Right lobe of liver (tissue), 6 donors: ENCODE measurements at regions not wholly inside any gene's neighbourhood (a gene's known extent, or its start where the extent isn't known, plus 50 kb on each side); places are given as distances from the start of the nearest gene placed in this dataset.

ENCODE experiments used
- ATAC-seq, 4 donors: fragments of 200-7000 bp; cut with Tn5 transposase; one replicate each; pipeline ENCODE4 v1.9.1; 2020; ENCODE audit warnings: mild to moderate bottlenecking in 4 of 4, moderate library complexity in 4 of 4
- DNase-seq, 3 donors: peaks; one replicate each; pipeline ENCODE4 v3.0.0-alpha.2; 2020
- H3K27ac ChIP-seq, 3 donors: fragments of 200-600 bp; one replicate each; pipeline ENCODE4 v1.8.0; 2022
- H3K27me3 ChIP-seq, 2 donors: fragments of 200-600 bp; one replicate each; pipeline ENCODE4 v1.8.0; 2022
- H3K36me3 ChIP-seq, 4 donors: fragments of 200-600 bp; sonication (generic) in 1 of 4; one replicate each; pipeline versions ENCODE4 v1.5.1 to v1.8.0; 2017 to 2022; ENCODE audit warnings: control low read depth in 1 of 4
- H3K4me1 ChIP-seq, 4 donors: fragments of 200-600 bp; sonication (generic) in 1 of 4; one replicate each; pipeline versions ENCODE4 v1.5.1 to v1.8.0; 2017 to 2022; ENCODE audit warnings: control low read depth in 1 of 4
- H3K4me3 ChIP-seq, 3 donors: fragments of 200-600 bp; one replicate each; pipeline ENCODE4 v1.8.0; 2022
- H3K9me3 ChIP-seq, 4 donors: fragments of 200-600 bp; sonication (generic) in 1 of 4; one replicate each; pipeline versions ENCODE4 v1.5.1 to v1.8.0; 2017 to 2022; ENCODE audit warnings: control low read depth in 1 of 4
- POLR2A ChIP-seq: fragments of 450-650 bp; IDR thresholded peaks from one replicate; pipeline ENCODE4 v1.6.1; 2017; ENCODE audit warnings: antibody characterized with exemption, mild to moderate bottlenecking
- WGBS: methylation state at CpG from one replicate; pipeline ENCODE4 v1.1.6; 2018; ENCODE audit warnings: low coverage, low lambda C conversion rate; ENCODE audit not compliant: insufficient coverage; ENCODE audit errors: missing lambda C conversion rate; 5-methylcytosine and 5-hydroxymethylcytosine counted together
- intact Hi-C, 2 donors: fragments of 100-400 bp; cut with DNase I; formaldehyde crosslinking; loops; one replicate each; pipeline versions ENCODE4 v1.11.2 to v1.14.1; 2022
- TF ChIP-seq, protein P1 (sequence below), 4 donors: fragments of 200-600 bp in 3 of 4; fragments of 450-650 bp in 1 of 4; IDR thresholded peaks; one replicate each; pipeline versions ENCODE4 v1.5.1 to v1.8.0; 2016 to 2022; ENCODE audit warnings: antibody characterized with exemption in 4 of 4, mild to moderate bottlenecking in 2 of 4
- donor health status: DM: no; HTN: yes; CAD: no.
- donor health status: DM: no; HTN: no; CAD: no.
- donor health status: DM: no; HTN: no; CAD: no.
- donor health status: DM: no; HTN: yes; CAD: no.
- donor health status: DM: no; HTN: yes; CAD: no.

DNA sequence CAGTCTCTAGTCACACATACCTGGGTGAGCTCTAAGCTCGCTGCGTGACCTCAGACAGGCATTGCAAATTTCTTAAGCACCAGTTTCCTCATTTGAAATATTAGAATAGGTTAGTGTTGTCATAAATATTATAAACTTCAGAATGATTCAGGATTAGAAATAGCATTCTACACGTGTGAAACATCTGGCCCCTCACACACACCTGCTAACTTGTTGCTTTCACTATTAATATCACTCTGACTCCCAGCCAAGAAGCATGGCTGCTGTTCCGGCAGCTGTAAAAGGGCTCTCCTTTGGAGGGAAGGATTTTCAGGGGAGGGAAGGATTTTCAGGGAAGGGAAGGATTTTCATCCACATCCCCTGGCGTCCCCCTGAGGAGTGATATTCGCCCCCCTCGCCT, 161.3 kb upstream of the GPR12 start:
- ATAC-seq (no peak), DNase-seq (no peak)
- H3K9me3 ChIP-seq = no peaks in the 10 kb centered on the region
- no peak overlapping the region for H3K4me3 ChIP-seq
- H3K36me3 ChIP-seq = no peaks in the 10 kb centered on the region
- no peaks in the 10 kb centered on the region for H3K27me3 ChIP-seq
- intact Hi-C loops = loop anchor here in 1 of 2 donors (10.0 kb wide), 1 partner anchor 217 kb away; no protein-coding TSS in a partner anchor
- H3K27ac ChIP-seq = no peak overlapping the region
- TF ChIP-seq, protein P1, sequence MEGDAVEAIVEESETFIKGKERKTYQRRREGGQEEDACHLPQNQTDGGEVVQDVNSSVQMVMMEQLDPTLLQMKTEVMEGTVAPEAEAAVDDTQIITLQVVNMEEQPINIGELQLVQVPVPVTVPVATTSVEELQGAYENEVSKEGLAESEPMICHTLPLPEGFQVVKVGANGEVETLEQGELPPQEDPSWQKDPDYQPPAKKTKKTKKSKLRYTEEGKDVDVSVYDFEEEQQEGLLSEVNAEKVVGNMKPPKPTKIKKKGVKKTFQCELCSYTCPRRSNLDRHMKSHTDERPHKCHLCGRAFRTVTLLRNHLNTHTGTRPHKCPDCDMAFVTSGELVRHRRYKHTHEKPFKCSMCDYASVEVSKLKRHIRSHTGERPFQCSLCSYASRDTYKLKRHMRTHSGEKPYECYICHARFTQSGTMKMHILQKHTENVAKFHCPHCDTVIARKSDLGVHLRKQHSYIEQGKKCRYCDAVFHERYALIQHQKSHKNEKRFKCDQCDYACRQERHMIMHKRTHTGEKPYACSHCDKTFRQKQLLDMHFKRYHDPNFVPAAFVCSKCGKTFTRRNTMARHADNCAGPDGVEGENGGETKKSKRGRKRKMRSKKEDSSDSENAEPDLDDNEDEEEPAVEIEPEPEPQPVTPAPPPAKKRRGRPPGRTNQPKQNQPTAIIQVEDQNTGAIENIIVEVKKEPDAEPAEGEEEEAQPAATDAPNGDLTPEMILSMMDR (IDR thresholded peaks at IDR 0.05) = no peak
- TF ChIP-seq POLR2A = no peak
- WGBS = 0% methylated on average over 1 of the region's 7 CpGs
- H3K4me1 ChIP-seq = no peaks in the 10 kb centered on the region

DNA sequence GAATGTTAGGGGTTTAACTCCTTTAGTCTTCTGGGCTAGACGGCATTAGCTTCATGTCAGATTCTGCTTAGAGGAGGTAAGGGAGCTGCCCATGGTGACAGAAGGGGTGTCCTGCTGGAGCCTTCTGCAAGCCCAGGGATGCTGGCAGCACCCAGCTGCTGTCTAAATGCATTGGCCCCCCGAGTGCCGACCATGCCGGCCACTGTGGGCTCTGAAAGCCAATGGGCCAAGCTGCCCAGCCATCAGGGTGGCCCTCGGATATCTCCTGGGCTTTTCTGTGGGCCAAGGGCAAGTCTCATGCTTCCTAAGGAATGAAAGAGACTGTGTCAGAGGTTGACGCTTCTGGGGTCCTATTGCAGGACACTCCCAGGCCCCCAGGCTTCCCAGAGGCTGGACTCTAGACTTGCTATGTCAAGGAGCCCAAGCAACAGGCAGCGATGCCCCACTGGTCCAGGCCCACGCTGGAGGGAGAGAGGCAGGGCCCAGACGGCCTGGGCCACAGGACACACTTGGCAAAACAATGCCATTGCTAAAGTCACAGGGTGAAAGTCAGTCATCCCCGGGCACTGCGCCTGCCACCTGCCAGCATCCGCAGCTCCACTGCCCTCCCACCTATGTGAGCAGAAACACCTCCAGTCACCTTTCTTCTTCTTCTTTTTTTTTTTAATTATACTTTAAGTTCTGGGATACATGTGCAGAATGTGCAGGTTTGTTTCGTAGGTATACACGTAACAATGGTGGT, 160.2 kb upstream of the GPR12 start:
- Histone ChIP-seq H3K9me3 (no peaks in the 10 kb centered on the region), H3K27me3 (no peaks in the 10 kb centered on the region), H3K4me1 (no peaks in the 10 kb centered on the region), H3K4me3 (no peak overlapping the region), H3K27ac (no peak overlapping the region), H3K36me3 (no peaks in the 10 kb centered on the region)
- DNase-seq (no peak), ATAC-seq (no peak)
- intact Hi-C loops = loop anchor here in 1 of 2 donors (10.0 kb wide), 1 partner anchor 216 kb away; no protein-coding TSS in a partner anchor
- 50% methylated on average over 8 of the region's 14 CpGs for WGBS
- TF ChIP-seq, protein P1 (IDR thresholded peaks at IDR 0.05) = no peak
- no peak for TF ChIP-seq POLR2A

DNA sequence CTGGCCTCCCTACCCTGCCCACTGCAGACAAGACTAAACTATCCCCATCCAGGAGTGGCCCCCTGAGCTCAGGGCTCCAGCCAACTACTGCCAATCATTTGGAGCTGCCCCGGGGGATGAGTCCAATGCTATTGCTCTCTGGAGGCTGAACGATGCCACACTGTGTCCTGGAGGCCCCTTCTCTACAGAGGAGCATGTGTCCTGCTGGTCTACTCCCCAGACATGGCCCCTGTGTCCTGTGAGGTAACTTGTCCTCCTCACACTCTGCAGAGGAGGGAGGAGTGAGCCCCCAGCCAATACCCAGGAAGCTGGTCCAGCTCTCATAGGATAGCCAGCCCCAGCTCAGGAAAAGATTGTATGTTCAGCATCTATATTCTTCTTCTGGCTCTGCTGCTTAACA, 159.1 kb upstream of the GPR12 start:
- H3K9me3 ChIP-seq = no peaks in the 10 kb centered on the region
- WGBS = 60% methylated on average over 1 of the region's 2 CpGs
- H3K4me3 ChIP-seq = no peak overlapping the region
- no peak for TF ChIP-seq POLR2A
- TF ChIP-seq, protein P1 (IDR thresholded peaks at IDR 0.05) = no peak
- H3K4me1 ChIP-seq = no peaks in the 10 kb centered on the region
- H3K36me3 ChIP-seq = no peaks in the 10 kb centered on the region
- H3K27ac ChIP-seq = no peak overlapping the region
- no peaks in the 10 kb centered on the region for H3K27me3 ChIP-seq
- intact Hi-C loops = loop anchor here in 1 of 2 donors (10.0 kb wide), 1 partner anchor 215 kb away; no protein-coding TSS in a partner anchor
- DNase-seq (no peak), ATAC-seq (no peak)

DNA sequence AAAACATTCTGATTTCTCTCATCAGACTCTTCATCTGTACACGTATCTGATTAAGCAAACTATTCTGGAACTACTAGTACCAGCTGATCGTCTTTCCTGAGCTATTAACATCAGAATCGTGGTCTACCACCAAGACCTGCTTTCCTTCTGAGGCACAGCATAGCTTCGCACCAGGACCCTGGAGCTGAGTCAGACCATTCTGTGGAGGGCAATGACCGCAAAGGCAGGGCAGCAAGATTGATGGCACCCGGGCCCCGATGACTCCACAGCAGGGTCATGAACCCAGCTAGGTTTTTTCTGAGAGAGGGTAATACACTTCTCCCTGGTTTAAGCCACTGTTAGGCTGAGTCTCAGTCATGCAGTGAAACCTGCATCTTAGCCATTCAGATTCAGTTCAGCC, 158.7 kb upstream of the GPR12 start:
- H3K27me3 ChIP-seq = no peaks in the 10 kb centered on the region
- DNase-seq = no peak
- ATAC-seq = no peak
- no peaks in the 10 kb centered on the region for H3K4me1 ChIP-seq
- TF ChIP-seq, protein P1 (IDR thresholded peaks at IDR 0.05) = no peak
- no peak for TF ChIP-seq POLR2A
- no peak overlapping the region for H3K4me3 ChIP-seq
- no peaks in the 10 kb centered on the region for H3K36me3 ChIP-seq
- no peaks in the 10 kb centered on the region for H3K9me3 ChIP-seq
- intact Hi-C loops = no loop called here
- H3K27ac ChIP-seq = no peak overlapping the region
- WGBS = 43% methylated on average over 5 of the region's 7 CpGs
